ENCODE measurements at regions not wholly inside any gene's neighbourhood (a gene's known extent, or its start where the extent isn't known, plus 50 kb on each side); places are given as distances from the start of the nearest gene placed in this dataset.
"Not testable (repeated sequence)": the region's sequence is repeated elsewhere in the genome, so short reads cannot be mapped to it uniquely, and the experiment has no call there.

DNA sequence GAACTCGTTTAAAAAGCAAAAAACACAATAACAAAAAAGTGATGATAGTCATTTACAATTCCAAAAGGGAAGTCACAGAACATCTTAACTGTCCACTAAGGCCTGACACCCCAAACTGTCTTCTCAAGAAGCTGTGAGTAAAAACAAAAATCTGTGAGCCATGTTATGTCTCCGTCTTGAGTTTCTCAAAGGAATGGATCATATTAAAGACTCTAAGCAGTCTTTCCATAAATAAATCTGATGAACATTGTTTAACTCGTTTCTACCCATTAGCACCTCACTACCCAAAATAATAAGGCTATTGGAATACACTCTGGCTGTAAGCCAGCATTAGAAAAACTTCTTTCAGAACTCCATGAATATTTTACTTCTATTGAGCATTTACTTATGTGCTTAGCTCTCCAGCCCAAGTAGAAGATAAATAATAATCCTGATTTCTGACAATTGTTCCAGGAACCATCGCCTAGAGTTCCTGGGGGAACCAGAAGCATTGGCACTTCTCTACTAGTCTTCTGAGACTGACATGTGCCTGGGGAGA lies 396.0 kb downstream of the STK39 start:
- no peak overlapping the region for H3K4me3 ChIP-seq (ENCODE audit: low read length)
- TF ChIP-seq, protein P1, sequence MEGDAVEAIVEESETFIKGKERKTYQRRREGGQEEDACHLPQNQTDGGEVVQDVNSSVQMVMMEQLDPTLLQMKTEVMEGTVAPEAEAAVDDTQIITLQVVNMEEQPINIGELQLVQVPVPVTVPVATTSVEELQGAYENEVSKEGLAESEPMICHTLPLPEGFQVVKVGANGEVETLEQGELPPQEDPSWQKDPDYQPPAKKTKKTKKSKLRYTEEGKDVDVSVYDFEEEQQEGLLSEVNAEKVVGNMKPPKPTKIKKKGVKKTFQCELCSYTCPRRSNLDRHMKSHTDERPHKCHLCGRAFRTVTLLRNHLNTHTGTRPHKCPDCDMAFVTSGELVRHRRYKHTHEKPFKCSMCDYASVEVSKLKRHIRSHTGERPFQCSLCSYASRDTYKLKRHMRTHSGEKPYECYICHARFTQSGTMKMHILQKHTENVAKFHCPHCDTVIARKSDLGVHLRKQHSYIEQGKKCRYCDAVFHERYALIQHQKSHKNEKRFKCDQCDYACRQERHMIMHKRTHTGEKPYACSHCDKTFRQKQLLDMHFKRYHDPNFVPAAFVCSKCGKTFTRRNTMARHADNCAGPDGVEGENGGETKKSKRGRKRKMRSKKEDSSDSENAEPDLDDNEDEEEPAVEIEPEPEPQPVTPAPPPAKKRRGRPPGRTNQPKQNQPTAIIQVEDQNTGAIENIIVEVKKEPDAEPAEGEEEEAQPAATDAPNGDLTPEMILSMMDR (conservative IDR thresholded peaks at IDR 0.05; ENCODE audit: low read depth, low read length) = no peak
- DNase-seq (ENCODE audit: low read depth) = no peak

DNA sequence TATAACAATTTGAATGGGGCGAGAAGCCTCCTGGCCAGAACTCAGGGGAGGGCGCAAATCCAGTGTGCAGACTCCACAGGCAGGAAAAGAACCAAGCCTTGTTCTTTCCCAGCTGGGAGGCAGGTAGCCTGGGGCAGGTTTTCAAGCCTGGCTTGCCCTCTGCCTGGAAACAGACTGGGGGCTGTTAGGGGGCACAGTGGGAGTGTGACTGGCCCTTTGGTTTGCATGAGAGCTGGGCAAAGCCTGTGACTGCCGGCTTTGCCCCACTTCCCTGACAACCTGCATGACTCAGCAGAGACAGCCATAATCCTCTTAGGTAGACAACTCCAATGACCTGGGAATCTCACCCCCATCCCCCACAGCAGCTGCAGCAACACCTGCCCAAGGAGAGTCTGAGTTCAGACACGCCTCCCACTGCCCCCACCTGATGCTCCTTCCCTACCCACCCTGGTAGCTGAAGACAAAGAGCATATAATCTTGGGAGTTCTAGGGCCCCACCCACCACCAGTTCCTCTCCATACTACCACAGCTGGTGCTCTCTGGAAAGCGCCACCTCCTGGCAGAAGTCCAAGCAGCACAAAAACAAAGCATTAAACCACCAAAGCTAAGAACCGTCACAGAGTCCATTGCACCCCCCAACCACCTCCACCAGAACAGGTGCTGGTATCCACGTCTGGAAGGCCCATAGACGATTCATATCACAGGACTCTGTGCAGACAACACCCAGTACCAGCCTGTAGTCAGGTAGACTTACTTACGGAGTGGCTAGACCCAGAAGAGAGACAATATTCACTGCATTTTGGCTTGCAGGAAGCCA lies 402.5 kb downstream of the STK39 start:
- DNase-seq (ENCODE audit: low read depth) = peak; percentile 33
- H3K4me3 ChIP-seq (ENCODE audit: low read length) = no peak overlapping the region
- TF ChIP-seq, protein P1 (conservative IDR thresholded peaks at IDR 0.05; ENCODE audit: low read depth, low read length) = peak; percentile 34

DNA sequence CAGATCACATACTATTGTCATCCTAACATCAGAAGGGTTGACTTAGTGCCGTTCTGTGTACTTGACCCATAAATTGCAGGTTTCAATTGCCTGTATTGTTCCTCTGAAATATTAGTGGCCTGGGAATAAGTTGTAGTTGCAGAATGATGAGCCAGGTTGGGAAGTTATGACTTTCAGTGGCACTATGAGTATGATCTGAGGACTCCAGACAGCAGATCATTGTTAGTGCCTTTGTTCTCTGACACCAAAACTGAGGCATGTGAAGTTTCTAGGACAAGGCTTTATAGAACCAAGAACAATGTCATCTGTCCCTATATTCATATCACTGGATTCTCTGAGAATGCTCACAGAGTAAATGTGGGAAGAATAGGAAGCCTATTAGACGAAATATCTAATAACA lies 403.7 kb downstream of the STK39 start:
- no peak for DNase-seq (ENCODE audit: low read depth)
- TF ChIP-seq, protein P1 (conservative IDR thresholded peaks at IDR 0.05; ENCODE audit: low read depth, low read length) = no peak
- H3K4me3 ChIP-seq (ENCODE audit: low read length) = no peak overlapping the region

DNA sequence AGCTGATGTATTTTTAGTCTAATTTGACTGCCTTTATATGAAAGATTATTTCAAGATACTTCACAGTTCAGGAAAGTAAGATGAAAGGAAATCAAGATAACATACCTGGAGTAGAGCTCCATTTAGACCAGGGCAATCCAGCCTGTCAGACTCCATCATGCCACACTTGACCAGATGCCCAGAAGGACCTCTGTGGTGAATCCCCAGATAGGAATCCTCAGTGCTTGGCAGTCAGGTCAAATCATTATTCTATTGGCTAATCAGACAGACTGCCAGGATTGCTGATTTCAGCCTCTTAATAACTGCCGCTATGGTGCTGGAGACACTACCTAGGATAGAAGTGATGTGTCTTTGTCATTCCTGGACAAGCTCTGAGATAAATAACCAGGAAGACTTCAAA lies 404.2 kb downstream of the STK39 start:
- no peak overlapping the region for H3K4me3 ChIP-seq (ENCODE audit: low read length)
- no peak for DNase-seq (ENCODE audit: low read depth)
- TF ChIP-seq, protein P1 (conservative IDR thresholded peaks at IDR 0.05; ENCODE audit: low read depth, low read length) = no peak

DNA sequence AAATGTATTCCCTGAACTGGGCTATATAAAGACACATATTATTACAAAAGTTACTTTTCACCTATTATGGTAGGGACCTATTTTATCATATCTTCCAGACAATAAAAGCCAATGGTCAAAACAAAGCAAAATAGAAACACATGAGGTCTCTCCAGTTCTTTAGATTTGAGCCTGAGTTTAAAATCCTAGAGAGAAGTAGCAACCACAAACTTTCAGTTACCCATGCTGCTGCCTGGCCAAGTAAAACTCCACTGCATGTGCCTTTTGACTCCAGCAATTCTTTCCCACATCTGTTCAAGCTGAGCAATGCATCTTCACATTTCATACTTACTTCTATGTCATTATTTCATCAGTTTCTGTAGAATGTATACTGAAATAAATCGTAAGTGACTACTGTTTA lies 405.3 kb downstream of the STK39 start:
- TF ChIP-seq, protein P1 (conservative IDR thresholded peaks at IDR 0.05; ENCODE audit: low read depth, low read length) = no peak
- H3K4me3 ChIP-seq (ENCODE audit: low read length) = no peak overlapping the region
- DNase-seq (ENCODE audit: low read depth) = no peak

DNA sequence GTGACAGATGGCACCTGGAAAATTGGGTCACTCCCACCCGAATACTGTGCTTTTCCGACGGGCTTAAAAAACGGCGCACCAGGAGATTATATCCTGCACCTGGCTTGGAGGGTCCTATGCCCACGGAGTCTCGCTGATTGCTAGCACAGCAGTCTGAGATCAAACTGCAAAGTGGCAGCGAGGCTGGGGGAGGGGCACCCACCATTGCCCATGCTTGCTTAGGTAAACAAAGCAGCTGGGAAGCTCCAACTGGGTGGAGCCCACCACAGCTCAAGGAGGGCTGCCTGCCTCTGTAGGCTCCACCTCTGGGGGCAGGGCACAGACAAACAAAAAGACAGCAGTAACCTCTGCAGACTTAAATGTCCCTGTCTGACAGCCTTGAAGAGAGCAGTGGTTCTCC lies 412.1 kb downstream of the STK39 start:
- not testable (repeated sequence) for H3K4me3 ChIP-seq (ENCODE audit: low read length); DNase-seq (ENCODE audit: low read depth)

DNA sequence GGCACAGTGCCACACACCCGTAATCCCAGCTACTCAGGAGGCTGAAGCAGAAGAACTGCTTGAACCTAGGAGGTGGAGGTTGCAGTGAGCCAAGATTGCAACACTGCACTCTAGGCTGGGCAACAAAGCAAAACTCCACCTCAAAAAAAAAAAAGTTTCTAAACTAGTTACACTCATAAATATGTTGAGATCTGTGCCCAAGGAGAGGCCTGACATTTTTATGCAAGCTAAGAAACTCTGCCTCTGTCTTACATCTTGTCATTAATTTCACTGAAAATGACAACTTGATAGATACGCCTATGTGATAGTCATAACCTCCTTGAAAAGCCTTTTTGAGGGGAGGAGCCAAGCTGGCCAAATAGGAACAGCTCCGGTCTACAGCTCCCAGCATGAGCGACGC lies 412.7 kb downstream of the STK39 start:
- TF ChIP-seq, protein P1 (conservative IDR thresholded peaks at IDR 0.05; ENCODE audit: low read depth, low read length) = no peak
- DNase-seq (ENCODE audit: low read depth) = no peak
- H3K4me3 ChIP-seq (ENCODE audit: low read length) = no peak overlapping the region
